KOPT-K1 (cell line): ENCODE measurements at regions not wholly inside any gene's neighbourhood (a gene's known extent, or its start where the extent isn't known, plus 50 kb on each side); places are given as distances from the start of the nearest gene placed in this dataset.

Experiments
- H3K27ac ChIP-seq: fragments of 200-600 bp; sonication (generic); 2 replicates; pipeline ENCODE4 v1.5.1; 2016; ENCODE audit warnings: antibody characterized with exemption, mild to moderate bottlenecking, low read depth, low read length; ENCODE audit not compliant: poor library complexity, severe bottlenecking
- H3K36me3 ChIP-seq: fragments of 200-600 bp; sonication (generic); 2 replicates; pipeline ENCODE4 v1.5.1; 2017; ENCODE audit warnings: antibody characterized with exemption, mild to moderate bottlenecking, low read length, moderate library complexity; ENCODE audit not compliant: insufficient read depth
- H3K9me3 ChIP-seq: fragments of 200-600 bp; sonication (generic); 2 replicates; pipeline ENCODE4 v1.5.1; 2017; ENCODE audit warnings: antibody characterized with exemption, low read length, mild to moderate bottlenecking; ENCODE audit not compliant: insufficient read depth, poor library complexity, severe bottlenecking

DNA sequence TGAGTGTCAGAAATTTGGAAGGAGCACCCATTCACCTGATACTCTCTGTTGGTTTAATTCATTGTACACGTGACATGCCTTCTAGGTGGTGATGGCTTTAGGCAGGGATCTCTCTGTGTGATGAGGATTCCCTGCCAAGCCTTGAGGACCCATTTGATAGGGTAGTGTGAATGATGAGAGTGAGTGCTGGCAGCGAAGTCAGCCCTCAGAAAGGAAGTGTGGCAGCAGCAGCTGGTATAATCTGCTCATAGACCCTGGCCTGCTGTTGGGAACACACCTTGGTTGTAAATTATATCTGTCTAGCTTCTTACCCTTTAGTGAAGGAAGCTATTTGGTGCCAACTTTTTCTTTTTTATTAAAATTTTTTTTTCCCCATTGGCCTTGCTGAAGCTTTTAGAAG lies 164.5 kb downstream of the HAUS1 start:
- Histone ChIP-seq H3K36me3 (peaks cover 62% of the 10 kb centered on the region), H3K9me3 (no peaks in the 10 kb centered on the region), H3K27ac (no peak overlapping the region)

DNA sequence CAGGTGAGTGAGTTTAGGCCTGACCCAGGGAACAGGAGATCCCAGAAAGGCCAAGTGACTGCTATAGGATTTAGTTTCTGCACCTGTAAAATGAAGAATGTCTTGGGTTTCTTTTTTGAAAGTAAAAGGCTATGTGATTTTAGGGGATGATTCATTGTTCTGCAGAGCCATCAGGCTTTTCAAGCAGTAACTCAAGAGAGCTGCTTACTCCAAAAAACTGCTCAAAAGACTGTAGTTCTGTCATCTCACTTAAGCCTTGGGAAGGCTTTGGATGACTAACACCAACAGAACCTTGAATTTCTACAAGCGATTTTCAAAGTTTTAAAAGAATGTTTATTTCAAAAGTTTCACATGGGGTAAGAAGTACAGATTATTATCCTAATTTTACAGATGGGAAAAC lies 165.1 kb downstream of the HAUS1 start:
- Histone ChIP-seq H3K27ac (no peak overlapping the region), H3K9me3 (no peaks in the 10 kb centered on the region), H3K36me3 (peaks cover 56% of the 10 kb centered on the region)

DNA sequence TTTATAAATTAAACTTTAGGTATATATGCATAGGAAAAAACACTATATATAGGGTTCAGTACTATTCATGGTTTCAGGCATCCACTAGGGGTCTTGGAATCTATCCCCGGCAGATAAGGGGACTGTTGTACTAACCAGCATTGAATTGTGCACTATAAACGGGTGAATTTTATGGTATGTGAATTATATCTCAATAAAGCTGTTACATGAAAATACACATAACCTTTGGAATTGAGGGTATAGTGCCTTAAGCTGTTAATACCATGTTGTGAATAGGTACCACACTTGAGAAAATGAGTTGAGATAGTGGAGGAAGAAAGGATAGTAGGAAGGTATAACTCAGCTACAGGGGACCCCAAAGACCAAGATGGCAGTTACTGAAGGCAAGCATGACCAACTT lies 167.3 kb downstream of the HAUS1 start:
- H3K36me3 ChIP-seq, result peaks cover 35% of the 10 kb centered on the region
- no peak overlapping the region for H3K27ac ChIP-seq
- no peaks in the 10 kb centered on the region for H3K9me3 ChIP-seq

DNA sequence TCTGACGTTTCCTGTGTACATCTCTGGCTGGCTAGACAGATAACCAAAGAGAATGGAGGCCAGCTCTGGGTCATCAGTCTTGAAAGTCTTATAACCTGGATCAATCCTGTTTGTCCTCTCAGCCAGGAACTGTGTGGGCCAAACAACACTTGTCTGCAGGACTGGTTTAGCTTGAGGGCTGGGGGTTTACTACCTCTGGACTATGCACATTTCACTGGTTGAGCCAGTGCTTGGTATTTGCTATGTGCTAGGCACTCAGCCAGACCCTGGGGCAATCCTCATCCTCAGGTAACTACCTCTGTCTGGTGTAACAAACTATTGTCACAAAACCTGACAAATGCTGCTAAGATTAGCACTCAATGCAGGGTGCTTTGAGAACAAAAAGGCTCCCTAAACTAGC lies 169.7 kb downstream of the HAUS1 start:
- Histone ChIP-seq H3K27ac (no peak overlapping the region), H3K36me3 (peaks cover 14% of the 10 kb centered on the region), H3K9me3 (no peaks in the 10 kb centered on the region)

DNA sequence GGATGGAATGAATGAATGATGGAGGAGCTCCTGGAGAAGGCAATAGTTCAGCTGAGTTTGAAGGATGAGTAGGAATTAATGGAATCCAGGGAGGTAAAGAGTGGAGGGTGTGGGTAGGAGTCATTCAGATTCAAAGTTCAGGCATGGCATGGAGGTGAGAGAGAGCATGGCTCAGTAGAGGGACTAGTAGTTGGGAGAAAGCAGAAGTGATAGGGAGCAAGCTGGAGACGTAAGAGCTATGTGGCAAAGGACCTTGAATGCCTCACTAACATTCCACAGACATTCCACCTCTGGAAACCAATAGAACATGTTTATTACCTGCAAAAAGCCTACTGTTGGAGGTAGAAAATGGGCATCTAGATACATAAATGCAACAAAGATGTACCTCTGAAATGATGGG lies 170.1 kb downstream of the HAUS1 start:
- H3K36me3 ChIP-seq, result peaks cover 10% of the 10 kb centered on the region
- no peaks in the 10 kb centered on the region for H3K9me3 ChIP-seq
- H3K27ac ChIP-seq, result no peak overlapping the region

DNA sequence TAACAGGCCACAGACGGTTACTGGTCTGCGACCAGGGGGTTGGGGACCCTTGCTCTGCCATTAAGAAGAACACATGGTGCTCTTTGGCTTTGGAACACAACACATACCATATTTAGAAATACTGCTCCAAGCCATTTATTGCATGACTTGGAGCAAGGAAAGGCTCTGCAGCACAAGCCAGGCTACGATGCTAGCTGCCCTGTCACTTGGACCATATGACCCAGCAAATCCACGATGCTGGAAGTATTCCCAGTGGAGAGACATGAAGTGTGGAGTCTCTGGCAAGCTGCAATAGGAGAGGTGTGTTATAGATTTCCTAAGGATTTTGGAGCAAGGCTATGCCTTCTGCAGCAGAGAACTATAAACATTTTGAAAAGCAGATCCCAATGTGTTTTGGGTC lies 171.2 kb downstream of the HAUS1 start:
- Histone ChIP-seq H3K36me3 (peaks cover 4% of the 10 kb centered on the region; the same call in 1 of the 2 replicates), H3K27ac (no peak overlapping the region), H3K9me3 (no peaks in the 10 kb centered on the region)

DNA sequence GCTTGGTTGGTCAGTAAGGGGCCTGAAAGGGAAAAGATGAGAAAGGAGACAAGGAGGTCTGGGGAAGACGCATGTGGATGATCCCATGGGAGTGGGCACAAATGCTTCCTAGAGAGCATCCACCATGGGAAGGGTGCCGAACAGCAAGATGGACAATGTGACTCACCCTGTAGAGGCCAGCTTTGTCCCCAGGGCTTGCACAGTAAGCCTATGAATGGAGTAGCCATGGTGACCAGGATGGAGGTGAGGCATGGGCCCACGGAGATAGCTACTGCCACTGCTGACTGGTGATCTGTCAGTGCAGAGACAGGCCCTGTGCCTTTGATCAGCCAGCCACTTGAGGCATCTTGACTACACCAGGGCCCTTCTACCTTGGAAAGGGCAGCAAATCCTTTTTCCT lies 172.6 kb downstream of the HAUS1 start:
- Histone ChIP-seq H3K9me3 (no peaks in the 10 kb centered on the region), H3K27ac (no peak overlapping the region), H3K36me3 (no peaks in the 10 kb centered on the region)

DNA sequence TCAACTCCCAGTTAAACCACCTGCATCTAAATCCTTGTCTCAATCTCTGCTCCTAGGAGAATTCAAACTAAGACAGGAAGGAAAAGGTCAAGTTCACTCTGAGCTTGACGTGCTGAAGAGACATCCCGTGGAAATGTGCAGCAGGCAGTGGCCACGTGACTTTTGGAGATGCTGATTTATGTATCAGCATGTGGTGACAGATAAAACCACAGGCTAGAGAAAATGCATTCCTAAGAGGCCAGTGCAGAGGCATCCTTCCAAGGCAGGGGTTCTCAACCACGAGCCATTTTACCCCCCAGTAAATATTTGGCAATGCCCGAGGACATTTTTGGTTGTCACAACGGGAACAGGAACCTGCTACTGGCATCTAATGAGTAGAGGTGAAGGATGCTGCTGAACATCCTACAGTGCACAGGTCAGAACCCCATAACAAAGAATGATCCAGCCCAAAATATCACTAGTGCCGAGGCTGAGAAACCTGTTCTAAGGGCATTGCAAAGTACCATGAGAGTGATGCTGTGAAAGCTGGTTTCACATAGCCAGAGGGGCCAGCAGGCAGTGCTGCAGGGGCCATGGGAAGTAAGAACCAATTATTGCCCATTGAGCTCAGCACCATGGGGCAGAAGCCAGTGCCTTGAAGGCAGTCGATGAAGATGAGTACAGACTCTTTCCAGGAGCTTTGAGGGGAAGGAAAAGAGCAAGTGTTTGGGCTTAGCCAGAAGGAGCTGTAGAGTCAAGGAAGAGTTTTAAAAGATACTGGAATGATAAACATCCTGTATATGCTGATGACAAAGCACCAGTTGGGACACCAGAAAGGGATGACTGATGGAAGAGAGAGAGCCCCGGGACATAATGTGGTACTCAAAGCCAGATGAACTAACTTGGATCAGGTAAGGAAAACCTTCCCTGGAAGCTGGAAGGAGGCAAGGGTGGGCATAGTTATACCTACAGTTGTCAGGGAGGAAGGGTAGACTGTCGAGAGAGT lies 174.6 kb downstream of the HAUS1 start:
- Histone ChIP-seq H3K36me3 (no peaks in the 10 kb centered on the region), H3K27ac (no peak overlapping the region), H3K9me3 (no peaks in the 10 kb centered on the region)

DNA sequence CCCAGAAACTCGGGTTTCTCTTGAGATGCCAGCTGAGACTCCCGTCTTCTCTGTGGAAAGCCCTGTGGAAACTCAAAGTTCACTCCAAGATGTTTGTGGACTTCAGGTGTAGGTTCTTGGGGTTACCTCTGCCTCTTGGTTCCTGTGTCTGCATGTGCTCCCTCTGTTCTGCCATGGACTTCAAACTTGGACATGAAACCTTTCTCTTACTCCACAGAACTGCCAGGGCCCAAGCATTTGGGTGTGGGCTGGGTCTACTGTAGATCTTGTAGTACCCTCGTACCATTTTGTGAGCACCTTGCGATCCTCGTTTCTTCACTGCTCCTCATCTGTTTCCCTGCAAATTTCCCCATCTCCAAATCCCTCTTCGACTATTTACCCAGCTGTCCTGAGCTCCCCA lies 175.5 kb downstream of the HAUS1 start:
- no peaks in the 10 kb centered on the region for H3K9me3 ChIP-seq
- H3K36me3 ChIP-seq, result no peaks in the 10 kb centered on the region
- no peak overlapping the region for H3K27ac ChIP-seq

DNA sequence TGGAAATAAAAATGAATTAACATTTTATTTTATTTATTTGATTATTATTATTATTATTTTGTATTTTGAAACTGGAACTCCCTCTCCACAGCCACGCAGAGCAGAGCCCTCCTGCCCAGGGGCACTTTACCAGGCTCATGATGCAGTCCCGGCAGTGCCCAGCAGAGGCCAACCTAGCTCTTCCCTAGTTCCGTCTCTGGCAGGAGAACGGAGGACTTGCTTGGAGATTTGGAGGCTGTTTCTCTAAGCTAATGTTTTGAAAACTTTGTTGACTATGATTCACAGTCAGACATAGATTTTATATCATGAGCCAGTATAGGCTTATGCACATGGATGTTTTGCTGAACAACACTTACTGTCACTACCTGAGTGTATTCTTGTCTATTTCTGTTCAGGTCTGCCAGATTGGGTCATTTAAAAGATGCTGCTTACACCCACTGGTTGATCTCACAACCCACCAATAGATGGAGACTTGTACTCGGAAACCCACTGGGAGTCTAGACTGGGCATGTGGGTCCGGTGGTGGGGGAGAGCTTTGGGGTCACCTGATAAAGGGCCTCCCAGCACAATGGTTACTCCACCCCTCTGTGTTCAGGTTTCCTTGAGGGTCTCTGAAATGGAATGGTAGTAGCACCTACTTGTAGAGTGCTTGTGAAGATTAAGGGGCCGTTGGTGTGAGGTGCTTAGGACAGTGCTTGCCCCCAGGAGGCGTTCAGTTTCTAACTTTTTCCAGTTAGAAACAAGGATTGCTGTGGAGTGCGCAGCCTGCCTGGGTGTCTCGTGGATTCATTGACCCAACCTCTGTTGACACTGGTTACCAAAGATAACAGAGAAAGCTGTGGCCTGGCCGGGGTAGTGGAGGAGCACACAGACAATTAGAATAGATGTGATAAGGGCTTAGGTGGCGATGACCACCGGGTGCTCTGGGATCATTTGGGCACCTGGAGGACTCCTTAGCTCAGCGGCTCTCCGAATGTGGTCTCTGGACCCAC lies 177.3 kb downstream of the HAUS1 start:
- Histone ChIP-seq H3K27ac (no peak overlapping the region), H3K9me3 (no peaks in the 10 kb centered on the region), H3K36me3 (no peaks in the 10 kb centered on the region)

DNA sequence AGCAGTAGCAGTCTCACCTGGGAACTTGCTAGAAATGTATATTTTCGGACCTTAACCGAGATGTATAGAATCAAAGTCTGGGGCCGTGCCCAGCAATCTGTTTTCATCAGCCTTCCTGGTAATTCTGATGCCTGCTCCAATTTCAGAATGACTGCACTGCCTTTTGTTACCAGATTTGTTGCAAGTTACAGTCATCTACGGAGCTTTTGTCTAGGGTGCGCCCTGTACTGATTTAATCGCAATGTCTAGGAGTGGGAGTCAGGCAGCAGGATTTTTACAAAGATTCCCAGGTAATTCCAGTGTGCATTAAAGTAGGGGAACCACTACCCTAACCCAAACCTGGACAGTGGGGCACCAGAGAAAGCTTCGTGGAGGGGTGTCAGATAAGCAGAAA lies 178.0 kb downstream of the HAUS1 start:
- H3K9me3 ChIP-seq, result no peaks in the 10 kb centered on the region
- H3K27ac ChIP-seq, result no peak overlapping the region
- no peaks in the 10 kb centered on the region for H3K36me3 ChIP-seq

DNA sequence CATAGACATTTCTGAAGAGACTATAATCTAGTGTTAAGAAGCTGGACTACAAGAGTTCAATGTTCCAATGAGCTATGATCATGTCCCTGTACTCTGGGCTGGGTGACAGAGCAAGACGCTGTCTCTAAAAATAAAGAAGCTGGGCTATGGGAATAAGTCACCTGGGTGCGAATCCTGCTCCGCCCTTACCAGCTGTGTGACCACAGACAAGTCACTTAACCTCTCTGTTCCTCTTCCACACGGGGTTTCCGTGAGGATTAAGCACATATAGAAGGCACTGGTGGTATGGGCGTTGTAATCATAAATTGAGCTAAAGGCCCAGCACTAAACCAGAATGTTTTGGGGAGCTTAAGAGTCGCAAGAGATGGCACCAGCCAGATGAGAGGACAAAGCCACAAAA lies 178.5 kb downstream of the HAUS1 start:
- H3K9me3 ChIP-seq, result no peaks in the 10 kb centered on the region
- H3K36me3 ChIP-seq, result no peaks in the 10 kb centered on the region
- no peak overlapping the region for H3K27ac ChIP-seq

DNA sequence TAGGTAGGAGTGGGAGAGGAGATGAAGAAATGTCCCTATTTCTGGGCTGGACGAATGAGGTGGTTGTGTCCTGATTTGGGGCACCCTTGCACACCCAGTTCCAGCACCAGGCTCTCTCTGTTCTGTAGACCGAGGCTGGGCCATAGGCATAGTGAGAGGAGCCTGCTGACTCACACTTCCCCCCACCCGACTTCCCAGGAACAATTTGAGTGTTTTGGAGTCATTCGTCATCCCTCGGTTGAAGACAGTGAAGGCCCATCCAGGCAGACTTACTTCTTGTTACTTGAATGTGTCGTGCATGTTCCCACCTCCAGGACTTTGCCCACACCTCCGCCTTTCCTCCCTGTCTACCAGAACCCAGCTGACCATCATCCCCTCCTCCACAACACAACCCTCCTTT lies 179.1 kb downstream of the HAUS1 start:
- H3K27ac ChIP-seq, result no peak overlapping the region
- no peaks in the 10 kb centered on the region for H3K9me3 ChIP-seq
- no peaks in the 10 kb centered on the region for H3K36me3 ChIP-seq

DNA sequence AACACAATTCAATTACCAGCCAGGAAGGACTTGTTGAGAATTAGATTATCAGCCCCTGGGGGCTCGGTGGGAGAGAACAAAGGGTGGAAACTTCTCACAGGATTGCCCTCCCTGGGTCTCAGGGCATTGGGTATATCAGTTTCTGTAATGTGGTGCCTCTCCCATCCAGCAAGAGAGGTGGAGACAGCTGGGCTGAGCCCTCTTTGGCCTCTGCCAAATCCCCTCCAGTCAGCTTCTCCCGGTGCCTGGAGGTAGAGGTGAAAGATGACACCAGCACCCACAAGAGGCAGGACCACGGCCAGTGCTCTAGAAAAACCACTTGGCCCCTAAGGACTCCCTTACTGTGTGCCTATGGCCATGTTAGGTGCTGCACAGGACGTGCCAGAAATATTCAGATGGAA lies 179.7 kb downstream of the HAUS1 start:
- H3K9me3 ChIP-seq, result no peaks in the 10 kb centered on the region
- no peak overlapping the region for H3K27ac ChIP-seq

DNA sequence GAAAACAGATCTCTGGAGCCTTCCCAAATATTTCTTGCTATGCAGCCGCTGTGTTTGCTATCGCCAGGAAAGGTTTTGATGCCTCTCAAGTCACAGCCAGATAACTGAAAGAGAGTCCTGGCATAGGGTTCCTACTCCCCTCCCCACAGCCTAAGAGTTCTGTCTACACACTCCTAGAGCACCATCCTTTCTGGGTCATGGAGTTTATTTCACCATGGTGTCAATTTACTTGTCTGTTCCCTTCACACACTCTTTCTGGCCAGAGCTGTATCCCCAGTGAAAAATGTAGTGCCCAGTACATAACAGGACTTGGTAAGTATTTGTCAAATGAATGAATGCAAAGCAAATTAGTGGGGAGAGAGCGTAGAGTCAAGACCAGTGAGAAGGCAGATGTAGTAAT lies 185.3 kb downstream of the HAUS1 start:
- Histone ChIP-seq H3K27ac (no peak overlapping the region), H3K9me3 (no peaks in the 10 kb centered on the region), H3K36me3 (no peaks in the 10 kb centered on the region)

More for the DNA sequence above, 179.7 kb downstream of the HAUS1 start:
- H3K36me3 ChIP-seq, result no peaks in the 10 kb centered on the region
